IPS-15b (cell line): ENCODE measurements at regions not wholly inside any gene's neighbourhood (a gene's known extent, or its start where the extent isn't known, plus 50 kb on each side); places are given as distances from the start of the nearest gene placed in this dataset.
"Not testable (repeated sequence)": the region's sequence is repeated elsewhere in the genome, so short reads cannot be mapped to it uniquely, and the experiment has no call there.

Experiments used
- H3K27me3 ChIP-seq: one replicate; pipeline ENCODE4 v1.6.1; 2013; ENCODE audit warnings: low read length; ENCODE audit not compliant: control insufficient read depth, insufficient read depth
- H3K36me3 ChIP-seq: one replicate; pipeline ENCODE4 v1.6.1; 2013; ENCODE audit warnings: low read length; ENCODE audit not compliant: control insufficient read depth, insufficient read depth
- H3K4me1 ChIP-seq: one replicate; pipeline ENCODE4 v1.6.1; 2013; ENCODE audit warnings: mild to moderate bottlenecking, low read length; ENCODE audit not compliant: control insufficient read depth, insufficient read depth
- H3K4me3 ChIP-seq: one replicate; pipeline ENCODE4 v1.5.1; 2013; ENCODE audit warnings: low read depth, low read length
- H3K9ac ChIP-seq: one replicate; pipeline ENCODE4 v1.6.1; 2013; ENCODE audit warnings: low read depth, mild to moderate bottlenecking, low read length
- H3K9me3 ChIP-seq: one replicate; pipeline ENCODE4 v1.6.1; 2013; ENCODE audit warnings: mild to moderate bottlenecking, low read length; ENCODE audit not compliant: control insufficient read depth, insufficient read depth

DNA sequence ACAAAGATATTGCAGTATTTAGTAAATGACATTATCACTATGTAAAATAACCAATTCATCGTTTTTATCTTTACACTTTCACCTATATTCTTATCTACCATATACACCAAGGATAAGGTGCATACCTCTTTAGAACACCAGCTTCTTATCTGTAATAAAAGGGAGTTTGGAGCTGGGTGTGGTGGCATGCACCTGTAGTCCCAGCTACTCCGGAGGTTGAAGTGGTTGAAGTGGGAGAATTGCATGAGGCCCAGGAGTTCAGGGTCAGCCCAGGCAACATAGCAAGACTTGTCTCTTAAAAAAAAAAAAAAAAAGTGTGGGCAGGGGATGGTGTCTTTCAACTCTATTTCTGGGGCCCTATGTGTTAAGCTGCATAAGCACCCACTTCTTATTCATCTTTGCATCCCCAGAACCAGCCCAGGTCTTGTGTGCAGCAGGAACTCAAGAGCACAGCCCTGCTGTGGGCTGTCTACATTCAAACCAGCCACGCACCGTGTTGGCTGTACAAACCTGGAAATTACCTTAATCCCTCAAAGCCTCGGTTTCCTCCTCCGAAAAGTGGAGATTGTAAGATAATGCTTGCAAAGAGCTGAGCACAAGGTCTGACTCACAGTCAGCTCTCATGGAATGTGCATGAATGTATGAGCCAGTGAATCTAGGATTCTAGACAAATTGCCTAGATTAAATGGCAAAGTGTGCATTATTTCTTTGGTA lies 256.6 kb upstream of the FOXN3 start:
- H3K9me3 ChIP-seq = no peaks in the 10 kb centered on the region
- H3K36me3 ChIP-seq = no peaks in the 10 kb centered on the region
- H3K27me3 ChIP-seq = no peaks in the 10 kb centered on the region
- H3K4me3 ChIP-seq = no peak overlapping the region
- no peak overlapping the region for H3K9ac ChIP-seq
- H3K4me1 ChIP-seq = no peaks in the 10 kb centered on the region

DNA sequence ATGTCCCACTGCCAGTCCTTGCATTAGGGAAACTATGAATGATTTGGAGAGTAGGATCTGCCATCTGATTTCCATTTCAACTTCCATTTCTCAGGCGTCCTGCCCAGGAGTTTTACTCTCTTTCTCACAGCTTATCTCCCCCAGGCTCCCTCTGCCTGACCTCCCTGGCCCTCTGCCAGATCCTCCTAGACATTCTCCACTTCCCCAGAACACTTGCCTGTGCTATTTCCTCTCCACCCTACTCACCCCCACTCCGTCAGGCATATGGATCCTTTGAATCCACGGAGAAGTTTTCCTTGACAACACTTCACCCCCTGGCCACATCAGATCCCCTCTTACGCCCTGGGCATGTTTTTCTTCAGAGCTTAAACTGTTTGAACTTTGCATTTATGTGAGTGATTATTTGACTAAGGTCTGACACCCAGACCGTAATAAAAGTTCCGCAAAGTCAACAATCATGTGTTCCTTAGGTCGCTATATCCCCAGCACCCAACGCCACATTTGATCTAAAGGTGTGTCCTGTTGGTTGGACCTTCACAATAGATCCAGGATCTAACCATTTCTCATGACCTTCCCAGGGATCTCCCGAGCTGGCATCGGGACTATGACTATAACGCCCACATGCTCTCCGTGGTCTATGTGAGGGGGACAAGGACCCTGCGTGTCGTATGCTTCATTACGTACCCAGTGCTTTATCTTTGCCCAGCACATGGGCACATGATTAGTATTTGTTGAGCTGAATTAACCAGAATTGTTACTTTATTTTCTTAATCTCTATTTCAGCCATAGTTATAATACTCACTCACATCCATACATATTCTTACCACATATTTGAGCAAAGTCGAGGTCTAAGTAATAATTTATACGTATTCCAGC lies 255.8 kb upstream of the FOXN3 start:
- Histone ChIP-seq H3K9ac (no peak overlapping the region), H3K27me3 (no peaks in the 10 kb centered on the region), H3K36me3 (no peaks in the 10 kb centered on the region), H3K4me1 (no peaks in the 10 kb centered on the region), H3K9me3 (no peaks in the 10 kb centered on the region), H3K4me3 (no peak overlapping the region)

DNA sequence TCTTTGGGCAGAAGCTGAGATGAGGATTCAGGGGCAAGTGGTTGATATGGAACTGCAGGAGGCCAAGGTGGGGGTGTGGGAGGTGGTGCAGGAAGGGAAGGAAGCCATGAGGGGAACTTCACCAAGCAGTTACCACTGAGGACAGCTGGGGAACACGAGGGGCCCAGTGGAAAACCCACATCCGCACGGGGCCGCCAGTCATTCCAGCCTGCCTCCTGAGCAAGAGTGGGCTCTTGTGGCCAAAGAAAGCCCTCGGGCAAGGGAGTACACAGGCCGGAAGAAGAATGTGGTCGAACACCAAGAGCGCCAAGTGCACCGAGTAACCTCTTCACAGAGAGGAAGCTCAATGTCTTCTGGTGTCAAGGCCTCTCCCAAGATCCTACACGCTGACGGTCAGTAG lies 252.2 kb upstream of the FOXN3 start:
- Histone ChIP-seq H3K9me3 (no peaks in the 10 kb centered on the region), H3K9ac (no peak overlapping the region), H3K27me3 (no peaks in the 10 kb centered on the region)

DNA sequence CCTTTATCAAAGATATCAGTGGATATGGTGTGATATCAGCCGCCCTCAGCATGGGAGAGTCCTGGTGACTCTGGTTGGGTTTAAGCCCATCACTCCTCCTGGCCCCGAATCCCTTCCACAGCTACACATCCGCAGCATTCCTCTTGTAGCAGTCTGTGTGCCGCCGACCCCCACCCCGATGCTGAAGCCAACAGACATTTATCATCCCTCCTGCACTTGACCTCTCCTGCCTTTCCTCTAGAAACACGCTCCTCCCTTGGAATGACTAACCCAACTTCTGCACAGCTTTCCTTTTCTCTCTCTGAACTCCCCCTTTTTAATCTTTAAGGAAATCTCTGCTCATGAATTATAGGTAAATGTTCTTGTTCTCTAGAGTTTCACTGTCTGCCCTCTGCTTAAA lies 250.9 kb upstream of the FOXN3 start:
- Histone ChIP-seq H3K4me1 (no peaks in the 10 kb centered on the region), H3K9me3 (no peaks in the 10 kb centered on the region), H3K27me3 (no peaks in the 10 kb centered on the region), H3K4me3 (no peak overlapping the region), H3K9ac (no peak overlapping the region), H3K36me3 (no peaks in the 10 kb centered on the region)

More for the DNA sequence above, 252.2 kb upstream of the FOXN3 start:
- Histone ChIP-seq H3K4me1 (no peaks in the 10 kb centered on the region), H3K36me3 (no peaks in the 10 kb centered on the region), H3K4me3 (no peak overlapping the region)

DNA sequence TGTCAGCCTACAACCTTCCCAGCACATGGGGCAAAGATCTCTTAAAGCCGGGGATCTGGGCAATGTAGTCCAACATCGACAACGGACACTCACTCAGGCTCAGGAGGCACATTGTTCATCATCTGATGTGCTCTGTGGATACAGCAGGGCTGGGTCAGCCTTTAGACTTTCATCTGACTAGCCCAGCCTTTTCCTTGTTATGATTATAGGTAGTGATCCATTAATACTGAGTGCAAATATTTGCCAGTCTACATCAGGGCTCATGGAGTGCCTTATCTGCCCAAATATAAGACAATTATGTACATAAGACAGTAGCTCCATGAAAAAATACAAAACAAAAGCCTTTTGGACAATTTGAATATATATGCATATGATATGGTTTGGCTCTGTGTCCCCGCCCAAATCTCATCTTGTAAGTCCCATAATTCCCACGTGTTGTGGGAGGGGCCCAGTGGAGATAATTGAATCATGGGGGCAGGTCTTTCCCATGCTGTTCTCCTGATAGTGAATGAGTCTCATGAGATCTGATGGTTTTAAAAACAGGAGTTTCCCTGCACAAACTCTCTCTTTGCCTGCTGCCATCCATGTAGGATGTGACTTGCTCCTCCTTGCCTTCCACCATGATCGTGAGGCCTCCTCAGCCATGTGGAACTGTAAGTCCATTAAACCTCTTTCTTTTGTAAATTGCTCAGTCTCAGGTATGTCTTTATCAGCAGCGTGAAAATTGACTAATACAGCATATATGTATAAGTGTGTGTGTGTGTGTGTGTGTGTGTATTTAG lies 248.5 kb upstream of the FOXN3 start:
- not testable (repeated sequence) for H3K36me3 ChIP-seq, H3K4me1 ChIP-seq, H3K27me3 ChIP-seq, H3K9me3 ChIP-seq, H3K9ac ChIP-seq, H3K4me3 ChIP-seq

DNA sequence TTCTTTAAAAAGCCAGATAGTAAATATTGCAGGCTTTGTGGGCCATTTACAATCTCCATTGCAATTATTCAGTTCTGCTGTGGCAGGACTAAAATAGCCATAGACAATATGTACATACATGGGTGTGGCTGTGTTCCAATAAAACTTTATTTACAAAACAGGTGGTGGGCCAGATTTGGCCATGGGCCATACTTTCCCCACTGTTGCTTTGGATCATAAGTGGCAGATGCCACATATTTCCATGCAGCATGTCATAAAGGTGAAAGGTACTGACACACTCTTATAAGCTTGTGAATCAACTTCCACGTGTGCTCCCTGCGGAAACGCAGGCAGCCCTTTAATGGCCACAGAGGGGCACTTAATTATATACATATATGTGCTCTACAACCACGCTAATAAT lies 244.4 kb upstream of the FOXN3 start:
- H3K27me3 ChIP-seq = no peaks in the 10 kb centered on the region
- H3K4me1 ChIP-seq = no peaks in the 10 kb centered on the region
- H3K9ac ChIP-seq = no peak overlapping the region
- no peaks in the 10 kb centered on the region for H3K36me3 ChIP-seq
- H3K4me3 ChIP-seq = no peak overlapping the region
- no peaks in the 10 kb centered on the region for H3K9me3 ChIP-seq

DNA sequence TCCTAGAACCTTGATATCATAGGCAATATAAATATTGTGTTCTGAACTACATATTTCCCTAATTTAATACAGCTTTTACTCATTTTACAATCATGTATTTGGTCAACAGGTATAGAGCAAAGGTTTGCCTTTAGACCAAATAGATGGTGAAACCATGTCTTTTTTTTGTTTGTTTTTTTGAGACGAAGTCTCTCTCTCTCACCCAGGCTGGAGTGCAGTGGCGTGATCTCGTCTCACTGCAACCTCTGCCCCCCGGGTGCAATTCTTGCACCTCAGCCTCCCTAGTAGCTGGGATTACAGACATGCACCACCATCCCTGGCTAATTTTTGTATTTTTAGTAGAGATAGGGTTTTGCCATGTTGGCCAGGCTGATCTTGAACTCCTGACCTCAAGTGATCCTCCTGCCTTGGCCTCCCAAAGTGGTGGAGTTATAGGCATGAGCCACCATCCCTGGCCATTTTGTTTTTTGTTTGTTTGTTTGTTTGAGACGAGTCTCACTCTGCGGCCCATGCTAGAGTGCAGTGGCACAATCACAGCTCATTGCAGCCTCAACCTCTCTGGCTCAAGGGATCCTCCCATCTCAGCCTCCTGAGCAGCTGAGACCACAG lies 243.7 kb upstream of the FOXN3 start:
- not testable (repeated sequence) for H3K9ac ChIP-seq, H3K9me3 ChIP-seq, H3K36me3 ChIP-seq, H3K4me3 ChIP-seq, H3K4me1 ChIP-seq, H3K27me3 ChIP-seq

DNA sequence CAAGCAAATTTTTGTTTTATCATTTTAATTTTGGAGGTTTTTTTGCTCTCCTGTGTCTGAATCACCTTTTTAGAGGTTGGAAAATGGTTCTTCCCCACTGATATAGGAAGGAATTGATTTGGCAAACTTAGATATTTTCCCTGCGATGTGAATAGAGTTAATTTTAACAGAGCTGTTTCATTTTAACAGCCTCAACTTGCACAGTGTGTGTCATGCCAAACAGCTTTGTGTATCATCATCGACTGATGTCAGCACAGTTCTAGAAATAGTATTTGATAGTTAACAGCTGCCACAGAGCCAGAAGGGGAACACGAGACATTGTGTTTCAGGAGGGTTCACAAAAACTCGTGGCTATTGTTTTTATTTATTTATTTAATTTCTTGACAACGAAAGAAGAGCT lies 243.1 kb upstream of the FOXN3 start:
- Histone ChIP-seq H3K27me3 (no peaks in the 10 kb centered on the region), H3K9ac (no peak overlapping the region), H3K4me3 (no peak overlapping the region), H3K9me3 (no peaks in the 10 kb centered on the region), H3K4me1 (no peaks in the 10 kb centered on the region), H3K36me3 (no peaks in the 10 kb centered on the region)

DNA sequence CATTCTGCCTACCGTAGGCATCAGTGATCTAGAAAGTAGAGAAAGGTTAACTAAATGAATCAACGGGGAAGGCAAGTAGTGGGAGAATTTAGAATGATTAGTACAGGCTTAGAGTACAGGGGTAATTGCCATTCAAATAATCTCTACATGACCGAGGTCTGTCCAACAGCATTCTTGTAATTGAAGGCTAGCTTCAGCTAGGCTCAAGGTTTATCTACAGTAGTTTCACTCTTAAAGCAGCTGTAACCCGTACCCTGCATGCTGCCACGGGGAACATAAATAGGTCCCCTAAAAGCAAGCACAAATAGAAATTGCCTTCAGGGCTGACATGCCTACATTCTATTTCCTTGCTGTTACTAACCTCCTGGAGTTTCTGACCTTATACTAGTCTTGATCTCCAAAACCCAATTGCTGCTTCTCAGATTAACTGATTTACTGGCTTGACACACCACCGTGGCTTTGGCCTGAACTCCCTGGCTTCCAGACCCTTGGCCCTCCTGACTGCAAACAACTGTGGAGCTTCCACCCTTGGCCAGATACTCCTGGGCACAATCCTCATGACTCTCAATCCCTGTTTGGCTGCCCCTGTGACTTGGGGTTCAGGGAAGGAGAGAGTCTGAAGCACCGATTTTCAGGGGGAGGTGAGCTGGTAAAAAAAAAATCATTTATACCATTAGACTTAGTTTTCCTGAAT lies 242.1 kb upstream of the FOXN3 start:
- Histone ChIP-seq H3K36me3 (no peaks in the 10 kb centered on the region), H3K4me1 (no peaks in the 10 kb centered on the region), H3K27me3 (no peaks in the 10 kb centered on the region), H3K9ac (no peak overlapping the region), H3K9me3 (no peaks in the 10 kb centered on the region), H3K4me3 (no peak overlapping the region)

DNA sequence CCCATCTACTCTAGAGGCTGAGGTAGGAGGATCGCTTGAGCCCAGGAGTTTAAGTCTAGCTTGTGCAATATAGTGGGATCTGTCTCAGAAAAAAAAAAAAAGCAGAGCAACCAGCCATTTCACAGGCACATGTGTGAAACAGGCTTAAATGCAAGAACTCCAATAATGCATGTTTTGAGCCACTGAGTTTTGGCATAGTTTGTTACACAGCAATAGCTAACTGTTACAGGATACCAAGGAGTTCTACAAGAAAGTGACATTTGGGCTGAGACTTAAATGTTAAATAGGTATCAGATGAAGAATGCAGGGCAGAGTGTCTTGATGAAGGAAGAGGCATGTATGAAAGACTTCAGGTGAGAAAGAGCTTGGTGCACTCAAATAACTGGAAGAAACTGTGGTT lies 240.0 kb upstream of the FOXN3 start:
- Histone ChIP-seq H3K9ac (no peak overlapping the region), H3K4me3 (no peak overlapping the region), H3K36me3 (no peaks in the 10 kb centered on the region), H3K27me3 (no peaks in the 10 kb centered on the region), H3K4me1 (peaks cover 3% of the 10 kb centered on the region), H3K9me3 (no peaks in the 10 kb centered on the region)

DNA sequence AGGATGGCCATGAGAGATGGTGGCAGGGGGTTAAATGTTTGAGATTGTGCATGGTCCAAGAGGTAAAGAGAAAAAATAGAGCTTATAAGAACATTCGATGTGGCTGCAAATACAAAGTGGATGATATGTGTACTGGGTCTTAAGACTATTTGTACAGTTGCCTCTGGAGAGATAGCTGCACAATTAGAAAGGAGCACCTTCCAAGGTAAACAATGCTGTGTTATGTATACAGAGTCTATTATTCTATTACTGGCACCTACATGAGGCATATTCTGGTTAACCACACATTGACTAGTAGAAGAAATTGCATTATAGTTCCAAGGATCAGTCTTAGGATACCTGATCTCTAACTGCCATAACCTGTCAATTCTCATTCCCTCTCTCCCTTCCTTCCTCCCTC lies 238.0 kb upstream of the FOXN3 start:
- H3K4me1 ChIP-seq = peaks cover 6% of the 10 kb centered on the region
- H3K4me3 ChIP-seq = no peak overlapping the region
- no peaks in the 10 kb centered on the region for H3K9me3 ChIP-seq
- H3K36me3 ChIP-seq = no peaks in the 10 kb centered on the region
- H3K27me3 ChIP-seq = no peaks in the 10 kb centered on the region
- H3K9ac ChIP-seq = no peak overlapping the region
